ENCODE measurements at regions not wholly inside any gene's neighbourhood (a gene's known extent, or its start where the extent isn't known, plus 50 kb on each side); places are given as distances from the start of the nearest gene placed in this dataset.

GRCh38 chr2:136178941-136179601 is 61.1 kb upstream of the CXCR4 start:
- TF ChIP-seq, protein P1, sequence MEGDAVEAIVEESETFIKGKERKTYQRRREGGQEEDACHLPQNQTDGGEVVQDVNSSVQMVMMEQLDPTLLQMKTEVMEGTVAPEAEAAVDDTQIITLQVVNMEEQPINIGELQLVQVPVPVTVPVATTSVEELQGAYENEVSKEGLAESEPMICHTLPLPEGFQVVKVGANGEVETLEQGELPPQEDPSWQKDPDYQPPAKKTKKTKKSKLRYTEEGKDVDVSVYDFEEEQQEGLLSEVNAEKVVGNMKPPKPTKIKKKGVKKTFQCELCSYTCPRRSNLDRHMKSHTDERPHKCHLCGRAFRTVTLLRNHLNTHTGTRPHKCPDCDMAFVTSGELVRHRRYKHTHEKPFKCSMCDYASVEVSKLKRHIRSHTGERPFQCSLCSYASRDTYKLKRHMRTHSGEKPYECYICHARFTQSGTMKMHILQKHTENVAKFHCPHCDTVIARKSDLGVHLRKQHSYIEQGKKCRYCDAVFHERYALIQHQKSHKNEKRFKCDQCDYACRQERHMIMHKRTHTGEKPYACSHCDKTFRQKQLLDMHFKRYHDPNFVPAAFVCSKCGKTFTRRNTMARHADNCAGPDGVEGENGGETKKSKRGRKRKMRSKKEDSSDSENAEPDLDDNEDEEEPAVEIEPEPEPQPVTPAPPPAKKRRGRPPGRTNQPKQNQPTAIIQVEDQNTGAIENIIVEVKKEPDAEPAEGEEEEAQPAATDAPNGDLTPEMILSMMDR (IDR thresholded peaks at IDR 0.05; ENCODE audit: low read length), result no peak
- no peak for TF ChIP-seq EZH2 (IDR thresholded peaks at IDR 0.05; ENCODE audit: borderline replicate concordance, low read length)
